ENCODE measurements at regions not wholly inside any gene's neighbourhood (a gene's known extent, or its start where the extent isn't known, plus 50 kb on each side); places are given as distances from the start of the nearest gene placed in this dataset.

DNA sequence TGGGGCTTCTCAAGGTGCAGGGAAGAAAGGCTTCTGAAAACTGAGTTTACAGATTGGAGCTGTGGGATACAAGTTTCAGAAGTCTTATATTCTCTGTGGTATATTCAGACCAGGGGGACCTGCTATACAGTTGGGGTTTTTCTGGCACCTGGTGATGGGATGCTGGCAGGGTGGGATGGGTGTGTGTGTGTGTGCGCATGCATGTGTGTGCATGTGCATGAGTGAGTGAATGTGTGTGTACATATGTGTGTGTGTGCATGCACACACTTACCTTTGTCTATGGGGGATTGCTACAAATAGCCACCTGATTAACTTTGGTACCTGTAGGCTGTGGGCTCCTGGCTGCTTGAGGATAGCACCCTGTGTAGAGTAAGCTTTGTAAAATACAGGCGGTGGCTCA, 131.4 kb downstream of the PDCD6IP start:
- Histone ChIP-seq H3K79me2 (replicated peaks; ENCODE audit: insufficient read depth) (no peaks in the 10 kb centered on the region), H3K4me1 (ENCODE audit: insufficient read depth) (no peaks in the 10 kb centered on the region), H3K27me3 (ENCODE audit: insufficient read depth) (no peaks in the 10 kb centered on the region), H3K27ac (ENCODE audit: low read depth) (no peak overlapping the region), H3K4me2 (no peak overlapping the region), H3F3A (replicated peaks; ENCODE audit: low read depth) (no peaks in the 10 kb centered on the region), H3K4me3 (no peak overlapping the region), H3K36me3 (ENCODE audit: insufficient read depth) (no peaks in the 10 kb centered on the region), H2AFZ (no peak overlapping the region), H4K20me1 (replicated peaks; ENCODE audit: insufficient read depth) (no peaks in the 10 kb centered on the region), H3K9me2 (ENCODE audit: insufficient read depth) (peaks cover 4% of the 10 kb centered on the region; the same call in 1 of the 2 replicates)
- no peak for DNase-seq (ENCODE audit: low spot score)
- no peak overlapping the region for H3K4me3 Mint-ChIP-seq
- TF ChIP-seq NANOG (IDR thresholded peaks at IDR 0.05; ENCODE audit: borderline replicate concordance): no peak
- no peak for TF ChIP-seq STAT1 (IDR thresholded peaks at IDR 0.05; ENCODE audit: unreplicated experiment)
- TF ChIP-seq, protein P1, sequence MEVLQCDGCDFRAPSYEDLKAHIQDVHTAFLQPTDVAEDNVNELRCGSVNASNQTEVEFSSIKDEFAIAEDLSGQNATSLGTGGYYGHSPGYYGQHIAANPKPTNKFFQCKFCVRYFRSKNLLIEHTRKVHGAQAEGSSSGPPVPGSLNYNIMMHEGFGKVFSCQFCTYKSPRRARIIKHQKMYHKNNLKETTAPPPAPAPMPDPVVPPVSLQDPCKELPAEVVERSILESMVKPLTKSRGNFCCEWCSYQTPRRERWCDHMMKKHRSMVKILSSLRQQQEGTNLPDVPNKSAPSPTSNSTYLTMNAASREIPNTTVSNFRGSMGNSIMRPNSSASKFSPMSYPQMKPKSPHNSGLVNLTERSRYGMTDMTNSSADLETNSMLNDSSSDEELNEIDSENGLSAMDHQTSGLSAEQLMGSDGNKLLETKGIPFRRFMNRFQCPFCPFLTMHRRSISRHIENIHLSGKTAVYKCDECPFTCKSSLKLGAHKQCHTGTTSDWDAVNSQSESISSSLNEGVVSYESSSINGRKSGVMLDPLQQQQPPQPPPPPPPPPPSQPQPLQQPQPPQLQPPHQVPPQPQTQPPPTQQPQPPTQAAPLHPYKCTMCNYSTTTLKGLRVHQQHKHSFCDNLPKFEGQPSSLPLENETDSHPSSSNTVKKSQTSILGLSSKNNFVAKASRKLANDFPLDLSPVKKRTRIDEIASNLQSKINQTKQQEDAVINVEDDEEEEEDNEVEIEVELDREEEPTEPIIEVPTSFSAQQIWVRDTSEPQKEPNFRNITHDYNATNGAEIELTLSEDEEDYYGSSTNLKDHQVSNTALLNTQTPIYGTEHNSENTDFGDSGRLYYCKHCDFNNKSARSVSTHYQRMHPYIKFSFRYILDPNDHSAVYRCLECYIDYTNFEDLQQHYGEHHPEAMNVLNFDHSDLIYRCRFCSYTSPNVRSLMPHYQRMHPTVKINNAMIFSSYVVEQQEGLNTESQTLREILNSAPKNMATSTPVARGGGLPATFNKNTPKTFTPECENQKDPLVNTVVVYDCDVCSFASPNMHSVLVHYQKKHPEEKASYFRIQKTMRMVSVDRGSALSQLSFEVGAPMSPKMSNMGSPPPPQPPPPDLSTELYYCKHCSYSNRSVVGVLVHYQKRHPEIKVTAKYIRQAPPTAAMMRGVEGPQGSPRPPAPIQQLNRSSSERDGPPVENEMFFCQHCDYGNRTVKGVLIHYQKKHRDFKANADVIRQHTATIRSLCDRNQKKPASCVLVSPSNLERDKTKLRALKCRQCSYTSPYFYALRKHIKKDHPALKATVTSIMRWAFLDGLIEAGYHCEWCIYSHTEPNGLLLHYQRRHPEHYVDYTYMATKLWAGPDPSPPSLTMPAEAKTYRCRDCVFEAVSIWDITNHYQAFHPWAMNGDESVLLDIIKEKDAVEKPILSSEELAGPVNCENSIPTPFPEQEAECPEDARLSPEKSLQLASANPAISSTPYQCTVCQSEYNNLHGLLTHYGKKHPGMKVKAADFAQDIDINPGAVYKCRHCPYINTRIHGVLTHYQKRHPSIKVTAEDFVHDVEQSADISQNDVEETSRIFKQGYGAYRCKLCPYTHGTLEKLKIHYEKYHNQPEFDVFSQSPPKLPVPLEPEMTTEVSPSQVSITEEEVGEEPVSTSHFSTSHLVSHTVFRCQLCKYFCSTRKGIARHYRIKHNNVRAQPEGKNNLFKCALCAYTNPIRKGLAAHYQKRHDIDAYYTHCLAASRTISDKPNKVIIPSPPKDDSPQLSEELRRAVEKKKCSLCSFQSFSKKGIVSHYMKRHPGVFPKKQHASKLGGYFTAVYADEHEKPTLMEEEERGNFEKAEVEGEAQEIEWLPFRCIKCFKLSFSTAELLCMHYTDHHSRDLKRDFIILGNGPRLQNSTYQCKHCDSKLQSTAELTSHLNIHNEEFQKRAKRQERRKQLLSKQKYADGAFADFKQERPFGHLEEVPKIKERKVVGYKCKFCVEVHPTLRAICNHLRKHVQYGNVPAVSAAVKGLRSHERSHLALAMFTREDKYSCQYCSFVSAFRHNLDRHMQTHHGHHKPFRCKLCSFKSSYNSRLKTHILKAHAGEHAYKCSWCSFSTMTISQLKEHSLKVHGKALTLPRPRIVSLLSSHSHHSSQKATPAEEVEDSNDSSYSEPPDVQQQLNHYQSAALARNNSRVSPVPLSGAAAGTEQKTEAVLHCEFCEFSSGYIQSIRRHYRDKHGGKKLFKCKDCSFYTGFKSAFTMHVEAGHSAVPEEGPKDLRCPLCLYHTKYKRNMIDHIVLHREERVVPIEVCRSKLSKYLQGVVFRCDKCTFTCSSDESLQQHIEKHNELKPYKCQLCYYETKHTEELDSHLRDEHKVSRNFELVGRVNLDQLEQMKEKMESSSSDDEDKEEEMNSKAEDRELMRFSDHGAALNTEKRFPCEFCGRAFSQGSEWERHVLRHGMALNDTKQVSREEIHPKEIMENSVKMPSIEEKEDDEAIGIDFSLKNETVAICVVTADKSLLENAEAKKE (CRISPR knock-in tag; IDR thresholded peaks at IDR 0.05): no peak
- TF ChIP-seq ZNF331 (CRISPR knock-in tag; IDR thresholded peaks at IDR 0.05; ENCODE audit: low read depth): no peak
- TF ChIP-seq, protein P2, sequence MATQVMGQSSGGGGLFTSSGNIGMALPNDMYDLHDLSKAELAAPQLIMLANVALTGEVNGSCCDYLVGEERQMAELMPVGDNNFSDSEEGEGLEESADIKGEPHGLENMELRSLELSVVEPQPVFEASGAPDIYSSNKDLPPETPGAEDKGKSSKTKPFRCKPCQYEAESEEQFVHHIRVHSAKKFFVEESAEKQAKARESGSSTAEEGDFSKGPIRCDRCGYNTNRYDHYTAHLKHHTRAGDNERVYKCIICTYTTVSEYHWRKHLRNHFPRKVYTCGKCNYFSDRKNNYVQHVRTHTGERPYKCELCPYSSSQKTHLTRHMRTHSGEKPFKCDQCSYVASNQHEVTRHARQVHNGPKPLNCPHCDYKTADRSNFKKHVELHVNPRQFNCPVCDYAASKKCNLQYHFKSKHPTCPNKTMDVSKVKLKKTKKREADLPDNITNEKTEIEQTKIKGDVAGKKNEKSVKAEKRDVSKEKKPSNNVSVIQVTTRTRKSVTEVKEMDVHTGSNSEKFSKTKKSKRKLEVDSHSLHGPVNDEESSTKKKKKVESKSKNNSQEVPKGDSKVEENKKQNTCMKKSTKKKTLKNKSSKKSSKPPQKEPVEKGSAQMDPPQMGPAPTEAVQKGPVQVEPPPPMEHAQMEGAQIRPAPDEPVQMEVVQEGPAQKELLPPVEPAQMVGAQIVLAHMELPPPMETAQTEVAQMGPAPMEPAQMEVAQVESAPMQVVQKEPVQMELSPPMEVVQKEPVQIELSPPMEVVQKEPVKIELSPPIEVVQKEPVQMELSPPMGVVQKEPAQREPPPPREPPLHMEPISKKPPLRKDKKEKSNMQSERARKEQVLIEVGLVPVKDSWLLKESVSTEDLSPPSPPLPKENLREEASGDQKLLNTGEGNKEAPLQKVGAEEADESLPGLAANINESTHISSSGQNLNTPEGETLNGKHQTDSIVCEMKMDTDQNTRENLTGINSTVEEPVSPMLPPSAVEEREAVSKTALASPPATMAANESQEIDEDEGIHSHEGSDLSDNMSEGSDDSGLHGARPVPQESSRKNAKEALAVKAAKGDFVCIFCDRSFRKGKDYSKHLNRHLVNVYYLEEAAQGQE (IDR thresholded peaks at IDR 0.05; ENCODE audit: unreplicated experiment): no peak
- no peak for TF ChIP-seq CREB1 (CRISPR knock-in tag; IDR thresholded peaks at IDR 0.05; ENCODE audit: low read depth)
- no peak for TF ChIP-seq ZNF114 (CRISPR knock-in tag; IDR thresholded peaks at IDR 0.05)
- TF ChIP-seq, protein P3, sequence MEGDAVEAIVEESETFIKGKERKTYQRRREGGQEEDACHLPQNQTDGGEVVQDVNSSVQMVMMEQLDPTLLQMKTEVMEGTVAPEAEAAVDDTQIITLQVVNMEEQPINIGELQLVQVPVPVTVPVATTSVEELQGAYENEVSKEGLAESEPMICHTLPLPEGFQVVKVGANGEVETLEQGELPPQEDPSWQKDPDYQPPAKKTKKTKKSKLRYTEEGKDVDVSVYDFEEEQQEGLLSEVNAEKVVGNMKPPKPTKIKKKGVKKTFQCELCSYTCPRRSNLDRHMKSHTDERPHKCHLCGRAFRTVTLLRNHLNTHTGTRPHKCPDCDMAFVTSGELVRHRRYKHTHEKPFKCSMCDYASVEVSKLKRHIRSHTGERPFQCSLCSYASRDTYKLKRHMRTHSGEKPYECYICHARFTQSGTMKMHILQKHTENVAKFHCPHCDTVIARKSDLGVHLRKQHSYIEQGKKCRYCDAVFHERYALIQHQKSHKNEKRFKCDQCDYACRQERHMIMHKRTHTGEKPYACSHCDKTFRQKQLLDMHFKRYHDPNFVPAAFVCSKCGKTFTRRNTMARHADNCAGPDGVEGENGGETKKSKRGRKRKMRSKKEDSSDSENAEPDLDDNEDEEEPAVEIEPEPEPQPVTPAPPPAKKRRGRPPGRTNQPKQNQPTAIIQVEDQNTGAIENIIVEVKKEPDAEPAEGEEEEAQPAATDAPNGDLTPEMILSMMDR (conservative IDR thresholded peaks at IDR 0.05; ENCODE audit: low read depth in 2 of 2): no peak
- no peak for TF ChIP-seq EZH2phosphoT487 (IDR thresholded peaks at IDR 0.05; ENCODE audit: unreplicated experiment)
- TF ChIP-seq JUNB (IDR thresholded peaks at IDR 0.05; ENCODE audit: unreplicated experiment): no peak
- TF ChIP-seq EZH2 (IDR thresholded peaks at IDR 0.05; ENCODE audit: low read depth, unreplicated experiment): no peak
- no peak for TF ChIP-seq POLR2AphosphoS5 (IDR thresholded peaks at IDR 0.05; ENCODE audit: low read depth)
- TF ChIP-seq, protein P4, sequence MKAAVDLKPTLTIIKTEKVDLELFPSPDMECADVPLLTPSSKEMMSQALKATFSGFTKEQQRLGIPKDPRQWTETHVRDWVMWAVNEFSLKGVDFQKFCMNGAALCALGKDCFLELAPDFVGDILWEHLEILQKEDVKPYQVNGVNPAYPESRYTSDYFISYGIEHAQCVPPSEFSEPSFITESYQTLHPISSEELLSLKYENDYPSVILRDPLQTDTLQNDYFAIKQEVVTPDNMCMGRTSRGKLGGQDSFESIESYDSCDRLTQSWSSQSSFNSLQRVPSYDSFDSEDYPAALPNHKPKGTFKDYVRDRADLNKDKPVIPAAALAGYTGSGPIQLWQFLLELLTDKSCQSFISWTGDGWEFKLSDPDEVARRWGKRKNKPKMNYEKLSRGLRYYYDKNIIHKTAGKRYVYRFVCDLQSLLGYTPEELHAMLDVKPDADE (IDR thresholded peaks at IDR 0.05): no peak
- H3K27ac Mint-ChIP-seq: no peak overlapping the region
- 0 out of 3 replicates have a peak, but pooled peaks cover 3% of the 10 kb centered on the region for H3K4me1 Mint-ChIP-seq
- H3K27me3 Mint-ChIP-seq (ENCODE audit: insufficient read depth, low read depth, poor library complexity): peaks cover 2% of the 10 kb centered on the region
- H3K9me3 Mint-ChIP-seq: no peaks in the 10 kb centered on the region
- no peaks in the 10 kb centered on the region for H3K36me3 Mint-ChIP-seq (ENCODE audit: low read depth)
- no peak for ATAC-seq

Data from GM23338 (cell line).